DMS79 treated with DMSO at 0.1 percent for 48 hours (cell line): ENCODE measurements at regions not wholly inside any gene's neighbourhood (a gene's known extent, or its start where the extent isn't known, plus 50 kb on each side); places are given as distances from the start of the nearest gene placed in this dataset.

Experiments
- DNase-seq: peaks from one replicate; lab custom pipeline; 2025; lab: John Stamatoyannopoulos, UW

- peak; percentile 39 for DNase-seq
Observed at GRCh38 chr3:34183114-34183513, 384.7 kb downstream of the PDCD6IP start.

DNA sequence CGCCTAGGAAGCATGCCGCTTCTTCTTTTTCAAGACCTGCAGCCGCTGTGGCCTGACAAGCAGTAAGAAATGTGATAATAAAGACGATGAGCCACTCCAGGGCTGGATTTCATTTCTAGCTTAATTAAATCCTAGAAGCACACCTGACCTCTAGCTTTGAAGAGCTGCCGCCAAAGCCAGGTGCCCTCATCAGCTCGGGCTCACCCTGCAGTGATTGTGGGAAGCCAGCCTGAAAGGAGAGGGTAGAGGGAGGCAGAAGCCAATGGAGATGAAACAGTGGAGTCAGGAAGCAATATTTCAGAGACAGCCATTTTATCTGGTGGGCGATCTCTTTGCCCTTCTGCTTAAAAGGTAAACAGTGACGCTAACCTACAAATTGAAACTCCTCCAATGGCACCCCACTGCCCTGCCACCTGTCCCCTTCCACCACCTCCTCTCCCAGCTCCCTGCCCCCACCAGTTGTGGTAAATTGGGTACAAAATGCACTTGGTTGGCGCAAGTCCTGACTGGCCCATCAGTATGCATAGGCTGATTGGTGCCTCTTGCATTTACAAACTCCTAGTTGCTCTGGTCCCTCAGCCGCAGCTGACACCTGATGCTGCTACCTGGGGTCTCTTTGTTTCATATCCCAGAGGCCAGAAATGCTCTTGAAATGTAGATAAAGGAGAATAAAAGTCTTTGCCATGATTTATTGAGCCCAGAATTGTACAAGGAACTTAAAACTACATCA is 385.3 kb downstream of the PDCD6IP start:
- DNase-seq, result peak; percentile 83

DNA sequence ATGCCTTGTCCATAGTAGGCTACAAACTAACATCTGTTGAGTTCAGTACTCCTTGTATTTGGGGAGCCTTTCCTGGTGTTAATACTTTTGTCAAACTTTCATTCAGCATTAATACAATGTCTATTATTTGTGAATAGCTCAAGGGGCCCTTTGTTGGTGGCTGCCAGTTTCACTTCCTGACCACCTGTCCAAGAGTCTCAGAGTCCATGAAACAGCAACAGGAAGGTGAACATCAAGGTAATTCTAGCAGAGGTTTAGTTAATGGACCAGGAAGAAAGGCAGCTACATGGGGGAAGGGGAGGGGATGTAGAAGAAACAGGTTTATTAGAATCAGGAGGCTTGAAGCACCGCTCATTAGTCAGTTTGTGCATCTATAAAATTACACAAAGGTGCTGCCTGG is 386.9 kb downstream of the PDCD6IP start:
- DNase-seq, result peak; percentile 20

GRCh38 chr3:34189133-34189532 is 390.7 kb downstream of the PDCD6IP start:
- DNase-seq, result no peak

DNA sequence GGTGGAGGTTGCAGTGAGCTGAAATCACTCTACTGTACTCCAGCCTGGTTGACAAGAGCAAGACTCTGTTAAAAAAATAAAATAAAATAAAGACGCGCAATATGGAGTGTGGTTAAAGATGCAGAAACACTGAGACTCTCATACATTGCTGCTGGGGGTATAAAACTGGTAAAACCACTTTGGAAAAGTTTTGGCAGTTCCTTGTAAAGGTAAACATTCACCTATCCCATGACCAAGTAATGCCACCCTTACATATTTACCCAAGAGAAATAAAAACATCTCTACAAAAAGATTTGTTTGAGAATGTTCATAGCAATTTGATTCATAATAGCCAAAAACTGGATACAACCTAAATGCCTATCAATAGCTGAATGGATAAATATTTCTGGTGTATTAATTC is 398.5 kb downstream of the PDCD6IP start:
- no peak for DNase-seq

DNA sequence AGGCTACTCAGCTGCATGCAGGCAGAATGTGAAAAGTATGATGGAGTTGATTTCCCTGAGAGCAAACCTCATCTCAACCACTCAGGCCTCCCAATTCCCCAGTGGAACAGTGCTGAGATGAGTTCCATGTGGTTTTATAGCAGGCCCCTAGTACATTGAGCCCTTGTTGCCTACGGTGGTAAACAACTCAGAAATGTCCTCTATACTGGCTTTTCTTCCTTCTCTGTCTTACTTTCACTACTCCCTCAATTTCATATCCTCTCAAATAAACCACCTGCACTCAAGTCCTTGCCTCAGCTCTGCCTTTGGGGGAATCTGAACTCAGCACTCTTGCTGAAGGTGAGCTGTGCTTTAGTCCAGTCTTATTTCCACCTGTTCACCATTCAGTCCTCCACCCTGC is 399.9 kb downstream of the PDCD6IP start:
- no peak for DNase-seq

- DNase-seq, result no peak
Observed at GRCh38 chr3:34200576-34200975, 402.1 kb downstream of the PDCD6IP start.

GRCh38 chr3:34202975-34203374 is 404.5 kb downstream of the PDCD6IP start:
- no peak for DNase-seq

DNA sequence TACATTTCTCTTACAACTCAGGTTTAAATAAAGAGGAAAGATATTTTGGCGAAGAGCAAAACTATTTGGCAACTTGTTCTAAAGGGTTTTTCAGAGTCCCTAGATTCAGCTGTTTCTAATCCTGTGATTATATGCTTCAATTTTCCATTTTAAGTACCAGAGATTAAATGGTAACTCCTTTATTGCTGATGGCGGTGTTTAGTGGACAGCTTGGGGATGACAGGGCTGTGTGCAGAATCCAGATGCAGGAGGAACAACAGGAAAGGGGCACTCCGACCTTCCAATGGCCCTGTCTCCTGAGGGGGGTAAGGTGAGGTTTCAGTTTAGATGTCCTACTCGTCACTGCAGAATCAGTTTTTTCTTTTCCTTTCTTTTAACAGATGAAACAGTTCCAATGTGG is 405.0 kb downstream of the PDCD6IP start:
- DNase-seq, result no peak

DNA sequence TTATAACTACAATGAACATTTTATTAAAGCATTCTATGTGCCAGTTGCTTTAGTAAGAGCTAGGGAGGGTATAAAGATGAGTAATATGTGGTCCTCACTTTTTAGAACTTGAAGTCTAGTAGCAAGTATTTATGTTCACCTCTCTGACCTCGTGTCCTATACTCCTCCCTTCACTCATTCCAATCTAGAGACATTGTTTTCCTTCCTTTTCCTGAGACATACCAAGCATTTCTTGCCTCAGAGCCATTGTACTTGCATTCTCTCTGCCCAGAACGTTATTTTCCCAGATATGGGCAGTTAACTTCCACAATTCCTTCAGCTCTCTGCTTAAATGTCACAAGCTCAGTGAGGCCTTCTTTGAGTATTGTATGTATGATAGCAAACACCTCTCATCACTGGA is 408.6 kb downstream of the PDCD6IP start:
- no peak for DNase-seq

DNA sequence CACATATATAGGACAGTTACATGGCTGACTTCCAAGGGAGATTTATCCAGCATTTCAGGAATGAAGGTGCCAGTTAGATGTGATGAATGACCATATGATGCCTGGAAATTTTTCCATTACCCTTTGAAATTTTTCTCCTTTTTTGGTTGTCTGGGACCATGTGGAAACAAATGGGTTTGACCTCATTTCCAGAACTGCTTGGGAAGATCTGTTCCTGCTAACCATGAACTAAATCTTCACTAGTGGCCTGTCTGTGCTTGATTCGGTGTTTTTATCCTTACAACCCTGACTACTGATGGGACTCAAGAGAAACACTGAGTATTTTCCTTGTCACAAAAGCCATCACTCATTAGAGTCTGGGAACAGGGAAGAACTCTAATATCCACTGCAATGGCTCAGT is 409.4 kb downstream of the PDCD6IP start:
- no peak for DNase-seq

DNA sequence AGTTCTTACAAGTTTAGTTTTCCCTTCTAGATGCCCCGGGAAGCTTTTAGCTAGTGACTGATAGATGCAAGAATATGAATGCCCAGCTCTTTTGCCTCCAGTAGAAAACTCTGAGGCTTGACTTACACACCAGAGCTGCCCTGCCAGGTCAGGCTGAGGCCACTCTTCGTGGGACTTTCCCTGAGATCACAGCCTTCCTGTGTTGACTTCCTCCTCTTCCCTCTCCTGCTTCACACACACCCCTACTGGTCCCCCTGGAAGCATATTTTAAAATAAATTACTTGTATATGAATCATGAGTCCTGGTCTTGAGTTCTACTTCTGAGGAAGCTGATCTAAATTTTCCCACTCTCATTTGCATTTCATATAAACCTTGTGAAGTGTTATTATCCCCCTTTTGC is 413.7 kb downstream of the PDCD6IP start:
- DNase-seq, result no peak

GRCh38 chr3:34212656-34213055 is 414.2 kb downstream of the PDCD6IP start:
- DNase-seq, result peak; percentile 67

- no peak for DNase-seq
Observed at GRCh38 chr3:34213478-34213877, 415.0 kb downstream of the PDCD6IP start.

- DNase-seq, result no peak
Observed at GRCh38 chr3:34216711-34217335, 418.4 kb downstream of the PDCD6IP start.

- no peak for DNase-seq
Observed at GRCh38 chr3:34218706-34219385, 420.4 kb downstream of the PDCD6IP start.

DNA sequence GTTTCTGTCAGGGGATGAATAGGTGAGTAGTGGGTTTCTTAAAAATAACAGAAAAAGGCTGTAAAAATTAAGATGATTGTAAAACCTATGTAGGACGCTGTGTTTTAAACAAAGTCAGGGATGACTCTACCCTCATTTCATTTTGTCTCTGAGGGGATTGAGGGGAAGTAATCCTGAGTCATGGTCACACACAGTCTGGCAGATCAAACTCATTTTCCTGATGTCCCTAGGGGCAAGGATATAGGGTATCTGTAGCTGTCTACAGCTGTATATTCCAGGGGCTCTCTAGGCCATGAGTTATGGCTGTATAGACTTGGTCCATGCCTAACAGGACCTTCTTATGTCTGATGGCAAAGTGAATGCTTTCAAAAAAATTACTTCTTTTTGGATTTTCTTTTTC is 421.1 kb downstream of the PDCD6IP start:
- no peak for DNase-seq

GRCh38 chr3:34225821-34226366 is 427.5 kb downstream of the PDCD6IP start:
- no peak for DNase-seq

- no peak for DNase-seq
Observed at GRCh38 chr3:34229876-34230275, 431.4 kb downstream of the PDCD6IP start.

- DNase-seq, result no peak
Observed at GRCh38 chr3:34235096-34235495, 436.7 kb downstream of the PDCD6IP start.

- no peak for DNase-seq
Observed at GRCh38 chr3:34237946-34238345, 439.5 kb downstream of the PDCD6IP start.

GRCh38 chr3:34238407-34238806 is 440.0 kb downstream of the PDCD6IP start:
- no peak for DNase-seq

- DNase-seq, result no peak
Observed at GRCh38 chr3:34239287-34239686, 440.9 kb downstream of the PDCD6IP start.
